NT2/D1 (cell line): ENCODE measurements at regions not wholly inside any gene's neighbourhood (a gene's known extent, or its start where the extent isn't known, plus 50 kb on each side); places are given as distances from the start of the nearest gene placed in this dataset.
"Not testable (repeated sequence)": the region's sequence is repeated elsewhere in the genome, so short reads cannot be mapped to it uniquely, and the experiment has no call there.

ENCODE experiments used
- DNase-seq: peaks from one replicate; pipeline ENCODE4 v3.0.0-alpha.2; 2011; ENCODE audit warnings: low read depth, low spot score
- H3K27me3 ChIP-seq: 2 replicates; pipeline ENCODE4 v1.6.0; 2011; ENCODE audit warnings: mild to moderate bottlenecking; ENCODE audit not compliant: insufficient read length, insufficient read depth
- H3K36me3 ChIP-seq: 2 replicates; pipeline ENCODE4 v1.6.1; 2011; ENCODE audit warnings: mild to moderate bottlenecking, low read length, mixed read lengths; ENCODE audit not compliant: insufficient read depth, insufficient read length
- H3K4me1 ChIP-seq: 2 replicates; pipeline ENCODE4 v1.5.1; 2011; ENCODE audit not compliant: insufficient read depth, insufficient read length
- H3K4me3 ChIP-seq: 2 replicates; pipeline ENCODE4 v1.5.1; 2011; ENCODE audit warnings: low read depth; ENCODE audit not compliant: insufficient read length
- H3K9ac ChIP-seq: 2 replicates; pipeline ENCODE4 v1.6.0; 2011; ENCODE audit warnings: low read depth; ENCODE audit not compliant: insufficient read length
- H3K9me3 ChIP-seq: 2 replicates; pipeline ENCODE4 v1.5.1; 2011; ENCODE audit warnings: mild to moderate bottlenecking, low read length; ENCODE audit not compliant: insufficient read depth
- SUZ12 ChIP-seq: IDR thresholded peaks from 2 replicates; pipeline ENCODE4 v1.6.1; 2011; ENCODE audit not compliant: insufficient read length, insufficient read depth; ENCODE audit errors: extremely low read depth
- YY1 ChIP-seq: IDR thresholded peaks from 2 replicates; pipeline ENCODE4 v1.6.1; 2011; ENCODE audit not compliant: insufficient read length, insufficient read depth
- ZNF274 ChIP-seq: IDR thresholded peaks from 2 replicates; pipeline ENCODE4 v1.6.1; 2011; ENCODE audit warnings: mild to moderate bottlenecking, low read depth, low read length

- no peaks in the 10 kb centered on the region for H3K9me3 ChIP-seq
- no peak overlapping the region for H3K4me3 ChIP-seq
- no peak overlapping the region for H3K9ac ChIP-seq
- H3K36me3 ChIP-seq = no peaks in the 10 kb centered on the region
- DNase-seq = no peak
- no peaks in the 10 kb centered on the region for H3K27me3 ChIP-seq
- no peak for TF ChIP-seq YY1
- H3K4me1 ChIP-seq = no peaks in the 10 kb centered on the region
Measured at GRCh38 chr4:91997045-91997444, 306.7 kb upstream of the GRID2 start.

GRCh38 chr4:92012899-92013867 is 290.6 kb upstream of the GRID2 start:
- no peaks in the 10 kb centered on the region for H3K36me3 ChIP-seq
- DNase-seq = no peak
- H3K4me3 ChIP-seq = no peak overlapping the region
- no peak overlapping the region for H3K9ac ChIP-seq
- no peaks in the 10 kb centered on the region for H3K9me3 ChIP-seq
- no peaks in the 10 kb centered on the region for H3K4me1 ChIP-seq
- TF ChIP-seq ZNF274 (no peak), SUZ12 (no peak), YY1 (no peak)
- no peaks in the 10 kb centered on the region for H3K27me3 ChIP-seq

GRCh38 chr4:92014067-92014466 is 289.7 kb upstream of the GRID2 start:
- H3K9me3 ChIP-seq = no peaks in the 10 kb centered on the region
- no peaks in the 10 kb centered on the region for H3K36me3 ChIP-seq
- no peaks in the 10 kb centered on the region for H3K27me3 ChIP-seq
- no peaks in the 10 kb centered on the region for H3K4me1 ChIP-seq
- TF ChIP-seq SUZ12 = no peak
- TF ChIP-seq YY1 = no peak
- TF ChIP-seq ZNF274 = no peak
- no peak overlapping the region for H3K9ac ChIP-seq
- no peak overlapping the region for H3K4me3 ChIP-seq
- DNase-seq = no peak

GRCh38 chr4:92021203-92021602 is 282.6 kb upstream of the GRID2 start:
- DNase-seq = no peak
- H3K4me3 ChIP-seq = no peak overlapping the region
- H3K9ac ChIP-seq = no peak overlapping the region
- no peaks in the 10 kb centered on the region for H3K4me1 ChIP-seq
- no peaks in the 10 kb centered on the region for H3K27me3 ChIP-seq
- H3K36me3 ChIP-seq = no peaks in the 10 kb centered on the region
- H3K9me3 ChIP-seq = no peaks in the 10 kb centered on the region
- no peak for TF ChIP-seq SUZ12
- no peak for TF ChIP-seq YY1
- TF ChIP-seq ZNF274 = no peak

- TF ChIP-seq ZNF274 (no peak), SUZ12 (no peak), YY1 (no peak)
- Histone ChIP-seq H3K4me3 (no peak overlapping the region), H3K9ac (no peak overlapping the region)
Measured at GRCh38 chr4:92021788-92022187, 282.0 kb upstream of the GRID2 start.

GRCh38 chr4:92028830-92029229 is 274.9 kb upstream of the GRID2 start:
- H3K27me3 ChIP-seq, H3K9ac ChIP-seq, H3K36me3 ChIP-seq, H3K4me1 ChIP-seq, H3K4me3 ChIP-seq, H3K9me3 ChIP-seq, DNase-seq: not testable (repeated sequence)

More at GRCh38 chr4:92021788-92022187, 282.0 kb upstream of the GRID2 start:
- Histone ChIP-seq H3K4me1 (no peaks in the 10 kb centered on the region), H3K36me3 (no peaks in the 10 kb centered on the region), H3K9me3 (no peaks in the 10 kb centered on the region), H3K27me3 (no peaks in the 10 kb centered on the region)
- DNase-seq = no peak

- Histone ChIP-seq H3K9me3 (no peaks in the 10 kb centered on the region), H3K36me3 (no peaks in the 10 kb centered on the region), H3K9ac (no peak overlapping the region), H3K4me3 (no peak overlapping the region), H3K27me3 (no peaks in the 10 kb centered on the region), H3K4me1 (no peaks in the 10 kb centered on the region)
- no peak for TF ChIP-seq YY1
- TF ChIP-seq SUZ12 = no peak
- TF ChIP-seq ZNF274 = no peak
- DNase-seq = no peak
Measured at GRCh38 chr4:92031825-92032224, 271.9 kb upstream of the GRID2 start.
